ENCODE measurements at regions not wholly inside any gene's neighbourhood (a gene's known extent, or its start where the extent isn't known, plus 50 kb on each side); places are given as distances from the start of the nearest gene placed in this dataset.
A peak's percentile ranks its signal among the peaks of the same experiment; 100 is the strongest.

DNA sequence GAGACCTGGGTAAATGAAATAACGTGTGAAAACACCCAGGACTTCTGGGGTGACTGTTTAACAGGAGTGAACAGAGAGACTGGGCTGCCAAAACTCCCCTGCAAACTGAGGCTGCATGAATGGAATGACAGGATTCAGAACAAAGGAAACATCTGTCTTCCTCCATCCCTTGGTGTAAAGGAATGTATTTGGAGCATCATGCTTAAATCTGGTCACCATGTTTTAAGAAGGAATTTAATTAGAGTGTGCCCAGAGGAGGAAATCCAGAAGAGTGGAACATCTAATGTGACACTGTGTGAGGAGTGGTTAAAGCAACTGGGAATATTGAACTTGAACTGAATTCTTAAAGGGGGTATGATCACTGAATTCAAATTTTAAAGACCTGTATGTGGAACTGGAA, 437.2 kb downstream of the LIG4 start:
- peaks cover 1% of the 10 kb centered on the region for H3K36me3 Mint-ChIP-seq (ENCODE audit: low read depth, unreplicated experiment)
- Histone ChIP-seq H3K79me2 (ENCODE audit: insufficient read depth, low read length) (no peaks in the 10 kb centered on the region), H3K9ac (ENCODE audit: low read length) (no peak overlapping the region), H3K36me3 (ENCODE audit: insufficient read depth, low read length) (no peaks in the 10 kb centered on the region), H3K27ac (ENCODE audit: low read depth, low read length) (no peak overlapping the region), H3K4me1 (ENCODE audit: insufficient read depth, low read length) (no peaks in the 10 kb centered on the region), H3K4me2 (ENCODE audit: low read length) (no peak overlapping the region), H3K27me3 (ENCODE audit: insufficient read depth, low read length) (no peaks in the 10 kb centered on the region), H3K4me3 (ENCODE audit: insufficient read depth, low read depth, low read length) (no peak overlapping the region), H2AFZ (ENCODE audit: low read depth, low read length) (no peak overlapping the region), H4K20me1 (ENCODE audit: insufficient read depth, low read length) (no peaks in the 10 kb centered on the region), H3K9me3 (ENCODE audit: insufficient read depth, low read depth, low read length) (no peaks in the 10 kb centered on the region)
- peaks cover 6% of the 10 kb centered on the region for H3K9me3 Mint-ChIP-seq (ENCODE audit: unreplicated experiment)
- no peaks in the 10 kb centered on the region for H3K4me1 Mint-ChIP-seq (ENCODE audit: low read depth, unreplicated experiment)
- no peak for TF ChIP-seq EZH2 (IDR thresholded peaks at IDR 0.05; ENCODE audit: insufficient read depth, low read length)
- TF ChIP-seq, protein P1, sequence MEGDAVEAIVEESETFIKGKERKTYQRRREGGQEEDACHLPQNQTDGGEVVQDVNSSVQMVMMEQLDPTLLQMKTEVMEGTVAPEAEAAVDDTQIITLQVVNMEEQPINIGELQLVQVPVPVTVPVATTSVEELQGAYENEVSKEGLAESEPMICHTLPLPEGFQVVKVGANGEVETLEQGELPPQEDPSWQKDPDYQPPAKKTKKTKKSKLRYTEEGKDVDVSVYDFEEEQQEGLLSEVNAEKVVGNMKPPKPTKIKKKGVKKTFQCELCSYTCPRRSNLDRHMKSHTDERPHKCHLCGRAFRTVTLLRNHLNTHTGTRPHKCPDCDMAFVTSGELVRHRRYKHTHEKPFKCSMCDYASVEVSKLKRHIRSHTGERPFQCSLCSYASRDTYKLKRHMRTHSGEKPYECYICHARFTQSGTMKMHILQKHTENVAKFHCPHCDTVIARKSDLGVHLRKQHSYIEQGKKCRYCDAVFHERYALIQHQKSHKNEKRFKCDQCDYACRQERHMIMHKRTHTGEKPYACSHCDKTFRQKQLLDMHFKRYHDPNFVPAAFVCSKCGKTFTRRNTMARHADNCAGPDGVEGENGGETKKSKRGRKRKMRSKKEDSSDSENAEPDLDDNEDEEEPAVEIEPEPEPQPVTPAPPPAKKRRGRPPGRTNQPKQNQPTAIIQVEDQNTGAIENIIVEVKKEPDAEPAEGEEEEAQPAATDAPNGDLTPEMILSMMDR (IDR thresholded peaks at IDR 0.05; ENCODE audit: insufficient read depth, low read depth, low read length), result no peak
- H3K27ac Mint-ChIP-seq (ENCODE audit: unreplicated experiment), result no peak overlapping the region
- H3K27me3 Mint-ChIP-seq (ENCODE audit: low read depth, unreplicated experiment), result no peaks in the 10 kb centered on the region
- FAIRE-seq (no peak), DNase-seq (ENCODE audit: low read depth) (no peak)
- H3K4me3 Mint-ChIP-seq (ENCODE audit: unreplicated experiment), result no peak overlapping the region

DNA sequence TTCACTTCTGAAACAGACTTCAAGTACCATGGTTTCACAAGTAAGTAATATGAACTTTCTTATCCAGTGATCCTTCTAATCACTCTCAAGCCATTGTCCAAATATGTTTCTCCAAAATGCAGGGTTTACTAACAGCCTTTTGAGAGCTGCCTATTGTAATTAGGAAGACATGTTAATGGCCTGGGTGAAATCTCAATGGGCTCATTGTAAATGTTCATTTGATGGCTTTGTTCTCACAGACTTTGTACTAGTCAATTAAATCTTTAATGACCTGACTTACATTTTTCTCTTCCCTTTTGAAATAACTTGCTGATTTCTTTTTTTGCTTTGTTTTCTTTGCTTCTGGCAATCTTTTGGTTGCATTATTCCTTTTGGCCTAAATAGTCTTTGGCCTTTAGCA, 444.8 kb downstream of the LIG4 start:
- no peaks in the 10 kb centered on the region for H3K36me3 Mint-ChIP-seq (ENCODE audit: low read depth, unreplicated experiment)
- H3K79me2 ChIP-seq (ENCODE audit: insufficient read depth, low read length), result no peaks in the 10 kb centered on the region
- H2AFZ ChIP-seq (ENCODE audit: low read depth, low read length), result no peak overlapping the region
- peaks cover 8% of the 10 kb centered on the region for H3K4me1 ChIP-seq (ENCODE audit: insufficient read depth, low read length)
- no peak overlapping the region for H3K27ac Mint-ChIP-seq (ENCODE audit: unreplicated experiment)
- H3K9me3 ChIP-seq (ENCODE audit: insufficient read depth, low read depth, low read length), result no peaks in the 10 kb centered on the region
- H3K4me1 Mint-ChIP-seq (ENCODE audit: low read depth, unreplicated experiment), result peaks cover 15% of the 10 kb centered on the region
- H3K27me3 Mint-ChIP-seq (ENCODE audit: low read depth, unreplicated experiment), result no peaks in the 10 kb centered on the region
- H3K36me3 ChIP-seq (ENCODE audit: insufficient read depth, low read length), result no peaks in the 10 kb centered on the region
- no peak overlapping the region for H3K4me2 ChIP-seq (ENCODE audit: low read length)
- H3K27me3 ChIP-seq (ENCODE audit: insufficient read depth, low read length), result no peaks in the 10 kb centered on the region
- H3K4me3 ChIP-seq (ENCODE audit: insufficient read depth, low read depth, low read length), result no peak overlapping the region
- DNase-seq (ENCODE audit: low read depth) (no peak), FAIRE-seq (no peak)
- H3K4me3 Mint-ChIP-seq (ENCODE audit: unreplicated experiment), result no peak overlapping the region
- no peaks in the 10 kb centered on the region for H3K9me3 Mint-ChIP-seq (ENCODE audit: unreplicated experiment)
- H4K20me1 ChIP-seq (ENCODE audit: insufficient read depth, low read length), result no peaks in the 10 kb centered on the region
- H3K9ac ChIP-seq (ENCODE audit: low read length), result no peak overlapping the region
- H3K27ac ChIP-seq (ENCODE audit: low read depth, low read length), result no peak overlapping the region
- no peak for TF ChIP-seq EZH2 (IDR thresholded peaks at IDR 0.05; ENCODE audit: insufficient read depth, low read length)
- TF ChIP-seq, protein P1 (IDR thresholded peaks at IDR 0.05; ENCODE audit: insufficient read depth, low read depth, low read length), result no peak

DNA sequence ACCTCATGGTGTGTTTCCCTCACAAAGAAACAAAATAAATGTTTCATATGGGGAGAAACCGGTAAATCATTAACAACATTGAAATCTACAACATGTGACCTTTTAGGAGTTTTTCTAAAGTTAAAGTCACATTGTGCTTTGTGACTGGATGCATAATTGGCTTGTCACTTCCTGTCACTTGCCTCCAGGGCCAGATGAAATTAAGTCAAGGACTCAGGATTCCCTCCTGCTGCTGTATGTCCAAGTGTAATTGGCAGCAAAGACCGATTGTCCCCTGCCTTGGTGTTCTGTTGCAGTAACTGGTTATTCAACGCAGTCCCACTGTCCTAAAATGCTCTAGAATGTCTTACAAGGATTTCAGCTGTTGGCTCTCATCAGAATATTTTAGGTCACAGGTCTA, 448.2 kb downstream of the LIG4 start:
- Histone ChIP-seq H3K27ac (ENCODE audit: low read depth, low read length) (no peak overlapping the region), H3K9me3 (ENCODE audit: insufficient read depth, low read depth, low read length) (no peaks in the 10 kb centered on the region), H2AFZ (ENCODE audit: low read depth, low read length) (peak overlapping the region; percentile 38), H4K20me1 (ENCODE audit: insufficient read depth, low read length) (no peaks in the 10 kb centered on the region), H3K9ac (ENCODE audit: low read length) (no peak overlapping the region), H3K27me3 (ENCODE audit: insufficient read depth, low read length) (no peaks in the 10 kb centered on the region), H3K36me3 (ENCODE audit: insufficient read depth, low read length) (no peaks in the 10 kb centered on the region), H3K79me2 (ENCODE audit: insufficient read depth, low read length) (no peaks in the 10 kb centered on the region), H3K4me2 (ENCODE audit: low read length) (peak overlapping the region; percentile 7), H3K4me3 (ENCODE audit: insufficient read depth, low read depth, low read length) (no peak overlapping the region), H3K4me1 (ENCODE audit: insufficient read depth, low read length) (peaks cover 8% of the 10 kb centered on the region)
- DNase-seq (ENCODE audit: low read depth), result no peak
- no peaks in the 10 kb centered on the region for H3K36me3 Mint-ChIP-seq (ENCODE audit: low read depth, unreplicated experiment)
- no peak for FAIRE-seq
- H3K4me1 Mint-ChIP-seq (ENCODE audit: low read depth, unreplicated experiment), result peaks cover 18% of the 10 kb centered on the region
- no peaks in the 10 kb centered on the region for H3K9me3 Mint-ChIP-seq (ENCODE audit: unreplicated experiment)
- H3K4me3 Mint-ChIP-seq (ENCODE audit: unreplicated experiment), result peak overlapping the region; percentile 47
- TF ChIP-seq EZH2 (IDR thresholded peaks at IDR 0.05; ENCODE audit: insufficient read depth, low read length), result no peak
- TF ChIP-seq, protein P1 (IDR thresholded peaks at IDR 0.05; ENCODE audit: insufficient read depth, low read depth, low read length), result no peak
- H3K27me3 Mint-ChIP-seq (ENCODE audit: low read depth, unreplicated experiment), result no peaks in the 10 kb centered on the region
- H3K27ac Mint-ChIP-seq (ENCODE audit: unreplicated experiment), result no peak overlapping the region

Measured in astrocyte (in vitro differentiated cells and primary cell).